H9 (cell line): ENCODE measurements at regions not wholly inside any gene's neighbourhood (a gene's known extent, or its start where the extent isn't known, plus 50 kb on each side); places are given as distances from the start of the nearest gene placed in this dataset.

Experiments used
- DNase-seq: peaks from one replicate; pipeline ENCODE4 v3.0.0-alpha.2; 2017
- H2AFZ ChIP-seq: one replicate; pipeline ENCODE4 v1.6.1; 2013; ENCODE audit warnings: mild to moderate bottlenecking, low read length, control low read depth, moderate library complexity
- H2AK5ac ChIP-seq: 2 replicates; pipeline ENCODE4 v1.6.1; 2013; ENCODE audit warnings: low read length, control low read depth, mixed read lengths; ENCODE audit not compliant: insufficient read length
- H2BK120ac ChIP-seq: one replicate; pipeline ENCODE4 v1.6.1; 2013; ENCODE audit warnings: low read depth, mild to moderate bottlenecking, low read length, control low read depth, inconsistent platforms; ENCODE audit not compliant: poor library complexity, severe bottlenecking
- H2BK12ac ChIP-seq: 2 replicates; pipeline ENCODE4 v1.6.1; 2013; ENCODE audit warnings: low read length, control low read depth, mixed read lengths, low read depth; ENCODE audit not compliant: insufficient read length
- H2BK15ac ChIP-seq: 2 replicates; pipeline ENCODE4 v1.6.1; 2013; ENCODE audit warnings: low read depth, low read length, control low read depth
- H2BK20ac ChIP-seq: one replicate; pipeline ENCODE4 v1.6.1; 2013; ENCODE audit warnings: low read depth, mild to moderate bottlenecking, low read length, control low read depth, inconsistent platforms; ENCODE audit not compliant: poor library complexity, severe bottlenecking
- H2BK5ac ChIP-seq: 2 replicates; pipeline ENCODE4 v1.6.1; 2013; ENCODE audit warnings: low read length, control low read depth, mixed read lengths; ENCODE audit not compliant: insufficient read length
- H3K14ac ChIP-seq: 2 replicates; pipeline ENCODE4 v1.6.1; 2013; ENCODE audit warnings: low read length, control low read depth; ENCODE audit not compliant: insufficient read depth
- H3K18ac ChIP-seq: 2 replicates; pipeline ENCODE4 v1.6.1; 2013; ENCODE audit warnings: low read depth, mild to moderate bottlenecking, mixed read lengths, low read length, control low read depth; ENCODE audit not compliant: insufficient read length
- H3K23ac ChIP-seq: 2 replicates; pipeline ENCODE4 v1.6.1; 2013; ENCODE audit warnings: low read length, control low read depth, mixed read lengths, low read depth; ENCODE audit not compliant: insufficient read length
- H3K23me2 ChIP-seq: 2 replicates; pipeline ENCODE4 v1.6.1; 2013; ENCODE audit warnings: low read depth, mild to moderate bottlenecking, mixed read lengths, low read length, control low read depth; ENCODE audit not compliant: insufficient read length, poor library complexity, severe bottlenecking
- H3K27ac ChIP-seq: 2 replicates; pipeline ENCODE4 v1.5.1; 2013; ENCODE audit warnings: low read length, control low read depth, mixed read lengths, low read depth; ENCODE audit not compliant: insufficient read length
- H3K27me3 ChIP-seq: 2 replicates; pipeline ENCODE4 v1.6.1; 2013; ENCODE audit warnings: low read length, control low read depth, inconsistent platforms; ENCODE audit not compliant: insufficient read depth
- H3K4ac ChIP-seq: 2 replicates; pipeline ENCODE4 v1.6.1; 2013; ENCODE audit warnings: low read depth, mild to moderate bottlenecking, control low read depth, inconsistent platforms, low read length, moderate library complexity
- H3K4me1 ChIP-seq: 2 replicates; pipeline ENCODE4 v1.6.1; 2013; ENCODE audit warnings: low read length, control low read depth, inconsistent platforms; ENCODE audit not compliant: insufficient read depth
- H3K4me2 ChIP-seq: 2 replicates; pipeline ENCODE4 v1.6.1; 2013; ENCODE audit warnings: low read length, control low read depth, mixed read lengths; ENCODE audit not compliant: insufficient read length, insufficient read depth
- H3K56ac ChIP-seq: 2 replicates; pipeline ENCODE4 v1.6.1; 2013; ENCODE audit warnings: low read depth, mild to moderate bottlenecking, mixed read lengths, low read length, control low read depth; ENCODE audit not compliant: insufficient read length
- H3K79me1 ChIP-seq: 2 replicates; pipeline ENCODE4 v1.6.1; 2013; ENCODE audit warnings: low read depth, mild to moderate bottlenecking, moderate library complexity, low read length, control low read depth, inconsistent platforms; ENCODE audit not compliant: insufficient read depth, poor library complexity, severe bottlenecking
- H3K79me2 ChIP-seq: 2 replicates; pipeline ENCODE4 v1.6.1; 2013; ENCODE audit warnings: low read length, control low read depth, inconsistent platforms; ENCODE audit not compliant: insufficient read depth
- H3K9ac ChIP-seq: 2 replicates; pipeline ENCODE4 v1.6.1; 2013; ENCODE audit warnings: low read length, control low read depth, mixed read lengths; ENCODE audit not compliant: insufficient read length; ENCODE audit errors: extremely low read depth
- H3K9me3 ChIP-seq: one replicate; pipeline ENCODE4 v1.6.1; 2013; ENCODE audit warnings: low read depth, low read length, inconsistent platforms; ENCODE audit not compliant: control insufficient read depth
- H3T11ph ChIP-seq: one replicate; pipeline ENCODE4 v1.6.1; 2013; ENCODE audit warnings: mild to moderate bottlenecking, low read length, control low read depth, inconsistent platforms
- H4K20me1 ChIP-seq: one replicate; pipeline ENCODE4 v1.6.1; 2013; ENCODE audit not compliant: control insufficient read depth, insufficient read length, insufficient read depth
- H4K5ac ChIP-seq: 2 replicates; pipeline ENCODE4 v1.6.1; 2013; ENCODE audit warnings: low read depth, mild to moderate bottlenecking, mixed read lengths, low read length, control low read depth; ENCODE audit not compliant: insufficient read length
- H4K8ac ChIP-seq: replicated peaks from 2 replicates; pipeline ENCODE4 v1.6.1; 2013; ENCODE audit warnings: low read length, control low read depth, mixed read lengths, low read depth; ENCODE audit not compliant: insufficient read length
- H4K91ac ChIP-seq: 2 replicates; pipeline ENCODE4 v1.6.1; 2013; ENCODE audit warnings: low read depth, mild to moderate bottlenecking, moderate library complexity, mixed read lengths, low read length, control low read depth; ENCODE audit not compliant: insufficient read length
- H3K27ac Mint-ChIP-seq, 3 experiments: 2 replicates in 2 of 3; 3 replicates in 1 of 3; pipeline ENCODE4 v1.8.0; 2020 to 2021; ENCODE audit warnings: mixed read lengths in 3 of 3, mild to moderate bottlenecking in 1 of 3, moderate library complexity in 1 of 3
- H3K27me3 Mint-ChIP-seq: 2 replicates; pipeline ENCODE4 v1.8.0; 2021; ENCODE audit warnings: low read depth, mild to moderate bottlenecking, moderate library complexity, mixed read lengths
- H3K36me3 Mint-ChIP-seq, 3 experiments: 2 replicates in 2 of 3; 3 replicates in 1 of 3; pipeline ENCODE4 v1.8.0; 2020 to 2021; ENCODE audit warnings: low read depth in 3 of 3, mixed read lengths in 3 of 3; ENCODE audit not compliant: insufficient read depth in 1 of 3
- H3K4me1 Mint-ChIP-seq, 2 experiments: 2 replicates each; pipeline ENCODE4 v1.8.0; 2020; ENCODE audit warnings: mixed read lengths in 2 of 2
- H3K4me3 Mint-ChIP-seq, 2 experiments: 2 replicates in 1 of 2; 3 replicates in 1 of 2; pipeline ENCODE4 v1.8.0; 2020 to 2021; ENCODE audit warnings: mild to moderate bottlenecking in 2 of 2, mixed read lengths in 2 of 2, moderate library complexity in 1 of 2
- H3K9me3 Mint-ChIP-seq, 2 experiments: 2 replicates in 1 of 2; 3 replicates in 1 of 2; pipeline ENCODE4 v1.8.0; 2020; ENCODE audit warnings: mild to moderate bottlenecking in 2 of 2, mixed read lengths in 2 of 2, moderate library complexity in 1 of 2
- CTCF ChIP-seq: fragments of 200-600 bp; sonication (generic); conservative IDR thresholded peaks from 3 replicates; pipeline ENCODE4 v1.8.0; 2021; ENCODE audit warnings: antibody characterized with exemption, mild to moderate bottlenecking
- WGBS: extraction: QIAGEN DNeasy Blood & Tissue Kit; methylation state at CpG from one replicate; pipeline ENCODE4 v1.1.7; 2013; ENCODE audit warnings: missing lambda C conversion rate, low lambda C conversion rate, mixed read lengths; ENCODE audit not compliant: insufficient read length; ENCODE audit errors: extremely low coverage; 5-methylcytosine and 5-hydroxymethylcytosine counted together

DNA sequence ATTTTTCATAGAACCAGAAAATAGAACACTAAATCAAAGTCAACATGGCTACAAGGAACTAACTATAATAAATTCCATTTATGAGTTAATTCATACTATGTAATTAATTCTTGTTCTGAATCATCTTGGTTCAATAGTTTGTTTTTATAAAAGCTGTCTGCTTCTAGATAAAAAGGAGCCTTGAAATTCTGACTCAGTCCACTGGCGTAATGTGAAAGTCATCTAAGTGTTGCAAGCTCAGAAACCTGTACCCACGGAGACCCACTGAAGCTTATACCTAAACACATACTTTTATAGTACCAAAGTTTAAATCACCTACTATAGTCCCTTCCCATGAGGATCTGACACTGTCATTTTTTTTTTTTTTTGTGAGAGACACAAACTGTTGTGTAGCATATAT is 489.4 kb downstream of the SEMA3D start:
- no peaks in the 10 kb centered on the region for H3K4me1 Mint-ChIP-seq
- Histone ChIP-seq H3T11ph (no peak overlapping the region), H2BK120ac (no peak overlapping the region), H2AFZ (no peak overlapping the region), H3K79me2 (no peaks in the 10 kb centered on the region), H3K79me1 (no peaks in the 10 kb centered on the region), H3K9ac (no peak overlapping the region), H3K4ac (no peak overlapping the region), H3K23ac (no peak overlapping the region), H4K20me1 (no peaks in the 10 kb centered on the region), H3K56ac (no peak overlapping the region), H3K4me1 (no peaks in the 10 kb centered on the region), H2AK5ac (no peak overlapping the region), H2BK15ac (no peak overlapping the region), H3K14ac (no peak overlapping the region), H4K8ac (no peak overlapping the region), H3K18ac (no peak overlapping the region), H4K91ac (no peak overlapping the region), H3K9me3 (no peaks in the 10 kb centered on the region), H3K27ac (no peak overlapping the region), H2BK20ac (no peak overlapping the region), H3K23me2 (no peaks in the 10 kb centered on the region), H3K27me3 (no peaks in the 10 kb centered on the region), H3K4me2 (no peak overlapping the region), H2BK5ac (no peak overlapping the region), H2BK12ac (no peak overlapping the region), H4K5ac (no peak overlapping the region)
- no peaks in the 10 kb centered on the region for H3K9me3 Mint-ChIP-seq
- no peaks in the 10 kb centered on the region for H3K36me3 Mint-ChIP-seq
- no peak overlapping the region for H3K27ac Mint-ChIP-seq
- no peak for TF ChIP-seq CTCF
- DNase-seq: no peak
- no peak overlapping the region for H3K4me3 Mint-ChIP-seq
- H3K27me3 Mint-ChIP-seq: no peaks in the 10 kb centered on the region
- WGBS: no CpG with 5 or more reads among the region's 2 CpGs
